SK-N-SH (cell line): ENCODE measurements at regions not wholly inside any gene's neighbourhood (a gene's known extent, or its start where the extent isn't known, plus 50 kb on each side); places are given as distances from the start of the nearest gene placed in this dataset.

Experiments
- EZH2phosphoT487 ChIP-seq: fragments of 200-600 bp; sonication (generic); IDR thresholded peaks from 2 replicates; pipeline ENCODE4 v1.6.1; 2017; ENCODE audit warnings: low read depth, mixed run types, mild to moderate bottlenecking, antibody characterized with exemption, moderate library complexity, borderline replicate concordance
- TAF1 ChIP-seq: IDR thresholded peaks from 2 replicates; pipeline ENCODE4 v1.6.1; 2012; ENCODE audit warnings: low read depth, mild to moderate bottlenecking, low read length, moderate library complexity, borderline replicate concordance
- YY1 ChIP-seq: IDR thresholded peaks from 2 replicates; pipeline ENCODE4 v1.4.0; 2012; ENCODE audit warnings: low read depth, mild to moderate bottlenecking
- TF ChIP-seq, protein P1 (sequence below): fragments of 200-600 bp; sonication (generic); IDR thresholded peaks from 2 replicates; pipeline ENCODE4 v1.6.1; 2017; ENCODE audit warnings: antibody characterized with exemption, mild to moderate bottlenecking, moderate library complexity

DNA sequence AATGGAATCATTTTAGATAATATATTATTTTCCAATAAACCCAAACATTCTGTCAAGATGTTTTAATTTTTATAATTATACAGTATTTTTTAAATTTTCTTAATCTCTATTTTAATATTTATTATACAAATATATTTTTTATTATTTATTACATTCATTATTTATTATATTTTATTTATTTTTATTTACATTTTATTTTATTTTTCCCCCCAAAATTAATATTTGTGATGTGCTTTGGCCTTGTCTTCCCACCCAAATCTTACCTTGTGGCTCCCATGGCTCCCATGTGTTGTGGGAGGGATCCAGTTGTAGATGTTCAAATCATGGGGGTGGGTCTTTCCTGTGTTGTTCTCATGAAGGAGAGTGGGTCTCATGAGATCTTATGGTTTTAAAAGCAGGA, 382.1 kb downstream of the TLE4 start:
- TF ChIP-seq, protein P1, sequence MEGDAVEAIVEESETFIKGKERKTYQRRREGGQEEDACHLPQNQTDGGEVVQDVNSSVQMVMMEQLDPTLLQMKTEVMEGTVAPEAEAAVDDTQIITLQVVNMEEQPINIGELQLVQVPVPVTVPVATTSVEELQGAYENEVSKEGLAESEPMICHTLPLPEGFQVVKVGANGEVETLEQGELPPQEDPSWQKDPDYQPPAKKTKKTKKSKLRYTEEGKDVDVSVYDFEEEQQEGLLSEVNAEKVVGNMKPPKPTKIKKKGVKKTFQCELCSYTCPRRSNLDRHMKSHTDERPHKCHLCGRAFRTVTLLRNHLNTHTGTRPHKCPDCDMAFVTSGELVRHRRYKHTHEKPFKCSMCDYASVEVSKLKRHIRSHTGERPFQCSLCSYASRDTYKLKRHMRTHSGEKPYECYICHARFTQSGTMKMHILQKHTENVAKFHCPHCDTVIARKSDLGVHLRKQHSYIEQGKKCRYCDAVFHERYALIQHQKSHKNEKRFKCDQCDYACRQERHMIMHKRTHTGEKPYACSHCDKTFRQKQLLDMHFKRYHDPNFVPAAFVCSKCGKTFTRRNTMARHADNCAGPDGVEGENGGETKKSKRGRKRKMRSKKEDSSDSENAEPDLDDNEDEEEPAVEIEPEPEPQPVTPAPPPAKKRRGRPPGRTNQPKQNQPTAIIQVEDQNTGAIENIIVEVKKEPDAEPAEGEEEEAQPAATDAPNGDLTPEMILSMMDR = no peak
- no peak for TF ChIP-seq YY1
- no peak for TF ChIP-seq TAF1
- TF ChIP-seq EZH2phosphoT487 = no peak
